Stimulated activated CD4-positive, alpha-beta T cell treated with anti-CD3 and anti-CD28 coated beads, Interleukin-12 subunit alpha, Interleukin-12 subunit beta, amount 100 ng/mL, for 4 hours (primary cell): ENCODE measurements at regions not wholly inside any gene's neighbourhood (a gene's known extent, or its start where the extent isn't known, plus 50 kb on each side); places are given as distances from the start of the nearest gene placed in this dataset.
A peak's percentile ranks its signal among the peaks of the same experiment; 100 is the strongest.

ENCODE experiments used
- DNase-seq: peaks from one replicate; pipeline ENCODE4 v3.0.0-alpha.2; 2020

GRCh38 chr11:76298255-76298654, 82.7 kb downstream of the THAP12 start:
- no peak for DNase-seq

DNA sequence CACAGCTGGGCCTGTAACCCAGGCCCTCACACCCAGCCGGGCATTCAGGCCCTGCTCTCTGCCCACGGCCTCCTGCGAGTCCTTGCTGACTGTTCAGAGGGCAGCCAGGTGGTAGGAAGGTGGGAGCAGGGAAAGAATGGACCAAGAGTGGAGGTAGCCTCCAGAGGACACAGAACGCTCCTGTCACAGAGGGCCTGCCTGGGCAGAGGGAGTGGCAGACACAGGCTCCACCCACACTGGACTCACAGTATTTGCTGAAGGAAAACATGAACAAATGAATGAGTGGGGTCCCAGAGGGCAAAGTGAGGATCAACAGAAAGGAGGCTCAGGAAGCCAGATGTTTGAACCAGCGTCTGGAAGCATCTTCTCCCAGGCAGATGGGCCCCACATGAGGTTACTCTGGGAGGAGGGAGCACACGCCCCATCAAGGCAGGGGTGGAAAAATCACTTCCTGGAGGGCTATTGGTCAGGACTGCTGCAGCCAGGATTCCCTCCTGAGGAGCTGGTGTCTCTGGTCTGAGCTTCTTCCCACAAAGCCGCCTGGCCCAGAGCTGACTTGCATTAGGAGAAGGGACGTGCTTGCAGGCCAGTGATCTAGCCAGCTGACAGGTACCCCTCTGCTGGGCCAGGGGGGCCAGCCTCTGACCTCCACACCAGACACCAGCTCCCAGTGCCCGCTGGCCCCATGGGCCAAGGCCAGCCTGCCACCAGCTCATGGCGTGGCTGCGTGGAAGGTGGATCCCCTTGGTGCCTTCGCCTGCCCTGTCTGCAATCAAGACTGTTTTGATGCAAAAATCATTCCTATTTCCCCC, 84.0 kb downstream of the THAP12 start:
- no peak for DNase-seq

GRCh38 chr11:76293189-76293631, 86.9 kb upstream of the WNT11 start:
- DNase-seq, result no peak

GRCh38 chr11:76292583-76293188, 86.4 kb upstream of the WNT11 start:
- DNase-seq, result no peak

GRCh38 chr11:76291576-76292526, 85.5 kb upstream of the WNT11 start:
- DNase-seq, result no peak

DNA sequence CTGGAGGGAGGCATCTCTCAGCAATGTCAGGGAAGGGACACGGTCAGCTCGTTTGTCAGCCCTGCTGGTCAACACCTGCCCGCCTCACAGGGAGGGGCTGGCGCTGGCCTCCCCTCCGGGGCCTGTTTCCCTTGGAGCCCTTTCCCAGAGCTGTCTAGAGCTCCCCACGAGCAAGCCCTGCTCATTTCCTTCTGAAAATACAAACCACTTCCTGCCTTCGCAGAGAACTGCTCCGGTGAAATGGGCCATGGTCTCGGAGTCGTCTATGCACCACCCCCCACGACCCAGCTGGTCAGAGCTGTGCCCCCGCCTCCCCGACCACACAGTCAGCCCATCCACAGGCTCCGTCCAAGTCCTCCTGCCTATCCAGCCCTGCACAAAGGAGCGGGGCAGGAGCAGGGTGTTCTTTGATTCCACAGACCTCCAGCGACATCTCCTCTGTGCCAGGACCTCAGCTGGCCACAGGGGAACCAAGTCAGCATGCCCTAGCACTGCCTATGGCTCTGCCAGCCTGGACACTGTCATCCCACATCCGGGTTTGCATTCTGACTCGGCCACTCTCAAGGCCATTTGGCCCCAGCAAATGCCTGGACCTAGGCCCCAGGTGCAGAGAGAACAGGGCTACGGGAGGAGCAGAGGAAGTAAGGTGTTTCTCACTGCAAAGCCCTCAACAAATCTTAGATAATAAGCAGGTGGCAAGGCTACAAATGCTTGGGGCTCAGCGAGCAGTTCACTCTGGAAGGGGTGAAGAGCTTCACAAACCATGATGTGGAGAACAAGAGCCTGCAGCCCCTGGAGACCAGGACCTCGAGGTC, 82.1 kb upstream of the WNT11 start:
- DNase-seq, result peak; percentile 18

- DNase-seq, result no peak
Observed at GRCh38 chr11:76287227-76287626, 80.9 kb upstream of the WNT11 start.

GRCh38 chr11:76285397-76286104, 79.2 kb upstream of the WNT11 start:
- DNase-seq, result no peak

DNA sequence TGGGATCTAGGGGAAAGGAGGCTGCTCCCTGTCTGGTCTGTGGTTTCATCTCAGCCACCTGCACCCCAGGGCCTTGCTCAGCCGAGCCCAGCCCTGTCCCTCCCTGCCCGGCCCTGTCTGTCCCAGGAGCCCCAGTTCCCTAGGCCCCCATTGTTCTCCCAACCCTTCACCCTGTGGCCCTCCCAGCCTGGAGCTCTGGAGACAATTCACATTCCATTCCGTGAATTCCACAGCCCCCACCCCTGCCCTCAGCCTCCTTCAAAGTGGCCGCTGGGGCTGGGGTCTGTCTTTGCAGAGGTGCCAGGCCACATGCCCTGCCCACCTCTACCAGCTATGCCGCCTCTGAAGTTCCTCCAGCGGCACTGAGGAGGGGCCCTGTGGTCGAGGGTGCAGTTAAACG, 77.9 kb upstream of the WNT11 start:
- DNase-seq, result no peak

- DNase-seq, result no peak
Observed at GRCh38 chr11:76282811-76283595, 76.7 kb upstream of the WNT11 start.

GRCh38 chr11:76282172-76282571, 75.9 kb upstream of the WNT11 start:
- no peak for DNase-seq

GRCh38 chr11:76281558-76281906, 75.2 kb upstream of the WNT11 start:
- DNase-seq, result no peak

GRCh38 chr11:76280882-76281557, 74.7 kb upstream of the WNT11 start:
- no peak for DNase-seq

GRCh38 chr11:76280151-76280881, 74.0 kb upstream of the WNT11 start:
- DNase-seq, result no peak

- DNase-seq, result no peak
Observed at GRCh38 chr11:76279646-76280045, 73.3 kb upstream of the WNT11 start.

DNA sequence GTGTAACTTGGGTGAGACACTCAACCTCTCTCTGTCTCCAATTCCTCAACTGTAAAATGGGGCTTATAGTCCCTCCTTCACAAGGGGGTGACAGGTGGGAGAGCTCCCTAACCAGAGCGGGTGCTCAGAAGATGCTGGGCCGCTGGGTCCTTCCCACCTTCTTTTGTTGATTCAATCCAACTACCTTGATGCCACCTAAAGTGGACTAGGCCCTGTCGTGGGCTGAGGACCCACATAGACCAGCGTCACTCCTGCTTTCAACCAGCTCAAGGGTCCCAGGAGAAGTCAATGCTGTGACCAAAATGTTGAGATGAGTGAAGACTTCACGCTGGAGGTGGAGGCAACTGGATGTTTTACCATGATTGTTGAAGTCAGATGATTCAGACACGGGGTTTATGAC, 72.7 kb upstream of the WNT11 start:
- DNase-seq, result no peak

DNA sequence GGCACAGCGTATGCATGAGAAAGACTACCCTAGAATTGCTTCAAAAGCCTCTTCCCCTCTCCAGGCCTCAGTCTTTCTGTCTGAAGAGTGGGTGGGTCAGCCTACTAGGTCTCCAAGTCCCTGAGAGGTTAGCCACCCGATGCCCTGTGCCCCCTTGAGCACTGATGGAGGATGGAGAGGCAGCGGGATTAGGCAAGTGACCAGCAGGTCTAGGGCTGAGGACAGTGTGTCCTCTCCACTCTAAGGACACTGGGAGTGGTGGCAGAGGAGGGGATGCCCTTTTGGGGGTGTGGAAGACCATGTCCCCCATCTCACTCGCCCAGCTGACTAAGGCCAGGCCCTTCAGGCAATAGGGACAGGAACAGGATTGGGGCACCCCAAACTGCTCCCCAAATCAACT, 72.2 kb upstream of the WNT11 start:
- no peak for DNase-seq

DNA sequence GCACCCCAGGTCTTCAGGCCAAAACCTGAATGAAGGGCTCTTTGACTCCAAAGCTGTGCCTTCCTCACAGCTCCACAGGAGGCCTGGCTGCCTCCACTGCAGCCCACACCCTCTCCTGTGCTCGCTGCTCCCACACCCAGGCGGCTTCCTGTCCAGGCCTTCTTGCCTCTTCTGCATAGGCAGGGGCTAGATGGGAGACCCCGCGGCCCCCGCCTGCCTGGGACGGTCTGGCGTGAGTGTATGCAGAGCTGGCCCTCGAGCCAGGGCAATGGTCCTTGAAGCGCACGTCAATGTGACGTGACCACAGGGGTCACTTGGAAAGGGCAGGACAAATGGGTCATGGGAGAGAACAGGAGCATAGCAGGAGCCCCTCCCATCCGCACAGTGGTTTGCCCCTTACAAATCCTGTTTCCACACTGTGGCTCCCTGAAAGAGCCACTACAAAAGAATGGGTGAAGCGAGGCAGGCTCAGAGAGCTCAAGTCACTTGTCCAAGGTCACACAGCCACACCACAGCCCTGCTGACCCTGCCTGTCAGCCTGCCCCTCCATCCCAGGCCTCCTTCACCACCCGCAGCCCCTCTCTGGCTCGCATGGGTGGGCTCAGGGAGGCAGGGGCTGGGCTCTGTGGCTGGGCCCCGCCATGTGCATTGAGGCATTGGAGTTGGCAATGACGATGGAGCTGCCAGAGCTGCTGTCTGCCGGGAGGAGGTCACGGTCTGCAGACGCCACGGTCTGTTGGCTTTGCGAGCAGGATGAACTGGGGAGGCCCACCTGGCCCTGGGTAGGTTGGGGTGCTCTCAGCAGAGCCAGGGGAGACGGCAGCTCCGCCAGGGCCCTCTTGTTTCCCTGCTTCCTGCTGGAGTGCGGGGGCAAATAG, 71.2 kb upstream of the WNT11 start:
- DNase-seq, result no peak

- no peak for DNase-seq
Observed at GRCh38 chr11:76276781-76277155, 70.5 kb upstream of the WNT11 start.
